GM23248 (cell line): ENCODE measurements at regions not wholly inside any gene's neighbourhood (a gene's known extent, or its start where the extent isn't known, plus 50 kb on each side); places are given as distances from the start of the nearest gene placed in this dataset.

Source experiments
- EZH2 ChIP-seq: fragments of 200-600 bp; sonication (generic); IDR thresholded peaks from 2 replicates; pipeline ENCODE4 v1.6.1; 2018; ENCODE audit warnings: antibody characterized with exemption, mild to moderate bottlenecking; ENCODE audit not compliant: insufficient read depth, poor library complexity, severe bottlenecking
- EZH2phosphoT487 ChIP-seq: fragments of 200-600 bp; sonication (generic); IDR thresholded peaks from 2 replicates; pipeline ENCODE4 v1.6.1; 2018; ENCODE audit warnings: antibody characterized with exemption, moderate library complexity, mild to moderate bottlenecking, low read depth; ENCODE audit not compliant: insufficient read depth

GRCh38 chr12:3419558-3419957 is 71.4 kb upstream of the PRMT8 start:
- TF ChIP-seq EZH2phosphoT487 (no peak), EZH2 (no peak)
